H1 (cell line): ENCODE measurements at regions not wholly inside any gene's neighbourhood (a gene's known extent, or its start where the extent isn't known, plus 50 kb on each side); places are given as distances from the start of the nearest gene placed in this dataset.

Experiments
- BCL11A ChIP-seq, 2 experiments: IDR thresholded peaks; one replicate each; pipeline ENCODE4 v1.6.1; 2011; ENCODE audit warnings: low read depth in 2 of 2, low read length in 2 of 2, mild to moderate bottlenecking in 2 of 2

GRCh38 chr6:1045239-1045638 is 266.7 kb upstream of the FOXQ1 start (continued):
- TF ChIP-seq BCL11A (IDR thresholded peaks at IDR 0.05; ENCODE audit: low read depth in 2 of 2, low read length in 2 of 2), result no peak
